ENCODE measurements at regions not wholly inside any gene's neighbourhood (a gene's known extent, or its start where the extent isn't known, plus 50 kb on each side); places are given as distances from the start of the nearest gene placed in this dataset.

DNA sequence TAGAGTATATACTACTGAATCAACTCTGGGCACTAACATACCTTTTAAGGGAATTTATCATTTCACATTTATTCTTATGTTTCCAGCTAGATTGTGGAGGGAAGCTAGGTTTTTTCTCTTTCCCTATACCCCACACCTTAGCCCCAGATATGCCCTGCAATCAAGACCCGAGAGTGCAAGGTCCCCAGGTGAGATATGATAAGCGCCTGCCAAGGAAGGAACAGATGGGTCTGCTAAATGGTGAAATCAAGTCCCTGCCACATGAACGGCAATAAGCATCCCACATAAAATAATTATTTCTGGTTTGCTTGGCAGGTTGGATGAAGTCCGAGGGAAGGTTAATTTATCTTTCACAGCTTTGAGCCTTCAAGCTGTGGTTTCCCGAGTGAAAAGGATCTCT is 195.5 kb downstream of the TOX3 start:
- TF ChIP-seq POLR2A (IDR thresholded peaks at IDR 0.05) (no peak), EP300 (IDR thresholded peaks at IDR 0.05; ENCODE audit: low read depth) (no peak)
- TF ChIP-seq, protein P1, sequence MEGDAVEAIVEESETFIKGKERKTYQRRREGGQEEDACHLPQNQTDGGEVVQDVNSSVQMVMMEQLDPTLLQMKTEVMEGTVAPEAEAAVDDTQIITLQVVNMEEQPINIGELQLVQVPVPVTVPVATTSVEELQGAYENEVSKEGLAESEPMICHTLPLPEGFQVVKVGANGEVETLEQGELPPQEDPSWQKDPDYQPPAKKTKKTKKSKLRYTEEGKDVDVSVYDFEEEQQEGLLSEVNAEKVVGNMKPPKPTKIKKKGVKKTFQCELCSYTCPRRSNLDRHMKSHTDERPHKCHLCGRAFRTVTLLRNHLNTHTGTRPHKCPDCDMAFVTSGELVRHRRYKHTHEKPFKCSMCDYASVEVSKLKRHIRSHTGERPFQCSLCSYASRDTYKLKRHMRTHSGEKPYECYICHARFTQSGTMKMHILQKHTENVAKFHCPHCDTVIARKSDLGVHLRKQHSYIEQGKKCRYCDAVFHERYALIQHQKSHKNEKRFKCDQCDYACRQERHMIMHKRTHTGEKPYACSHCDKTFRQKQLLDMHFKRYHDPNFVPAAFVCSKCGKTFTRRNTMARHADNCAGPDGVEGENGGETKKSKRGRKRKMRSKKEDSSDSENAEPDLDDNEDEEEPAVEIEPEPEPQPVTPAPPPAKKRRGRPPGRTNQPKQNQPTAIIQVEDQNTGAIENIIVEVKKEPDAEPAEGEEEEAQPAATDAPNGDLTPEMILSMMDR (IDR thresholded peaks at IDR 0.05) = no peak

Data from transverse colon (tissue), 3 donors.